GM19395 (cell line): ENCODE measurements at regions not wholly inside any gene's neighbourhood (a gene's known extent, or its start where the extent isn't known, plus 50 kb on each side); places are given as distances from the start of the nearest gene placed in this dataset.
A peak's percentile ranks its signal among the peaks of the same experiment; 100 is the strongest.
"Not testable (repeated sequence)": the region's sequence is repeated elsewhere in the genome, so short reads cannot be mapped to it uniquely, and the experiment has no call there.

Experiments used
- ATAC-seq: cut with Tn5 transposase; IDR thresholded peaks from one replicate; pipeline ENCODE4 v1.9.1; 2021; ENCODE audit warnings: mild to moderate bottlenecking, moderate library complexity; ENCODE audit not compliant: unreplicated experiment

GRCh38 chr6:97669191-97670031 lies 386.4 kb upstream of the MMS22L start:
- peak; percentile 100 for ATAC-seq

- ATAC-seq, result no peak
Measured at GRCh38 chr6:97674802-97675201, 391.8 kb upstream of the MMS22L start.

GRCh38 chr6:97677626-97678025 lies 394.6 kb upstream of the MMS22L start:
- ATAC-seq, result no peak

- ATAC-seq, result no peak
Measured at GRCh38 chr6:97687916-97688315, 404.9 kb upstream of the MMS22L start.

- no peak for ATAC-seq
Measured at GRCh38 chr6:97689078-97689754, 406.2 kb upstream of the MMS22L start.

GRCh38 chr6:97697456-97697855 lies 414.4 kb upstream of the MMS22L start:
- ATAC-seq, result no peak

GRCh38 chr6:97701801-97702200 lies 418.8 kb upstream of the MMS22L start:
- no peak for ATAC-seq

GRCh38 chr6:97702248-97702647 lies 419.2 kb upstream of the MMS22L start:
- ATAC-seq, result no peak

- ATAC-seq, result no peak
Measured at GRCh38 chr6:97703661-97704060, 420.6 kb upstream of the MMS22L start.

- no peak for ATAC-seq
Measured at GRCh38 chr6:97705568-97705967, 422.6 kb upstream of the MMS22L start.

GRCh38 chr6:97712751-97713150 lies 429.7 kb upstream of the MMS22L start:
- ATAC-seq, result no peak

GRCh38 chr6:97714772-97715171 lies 431.8 kb upstream of the MMS22L start:
- ATAC-seq, result no peak

GRCh38 chr6:97717086-97717485 lies 434.1 kb upstream of the MMS22L start:
- no peak for ATAC-seq

GRCh38 chr6:97726378-97726777 lies 443.4 kb upstream of the MMS22L start:
- ATAC-seq, result no peak

- no peak for ATAC-seq
Measured at GRCh38 chr6:97732045-97732444, 449.0 kb upstream of the MMS22L start.

GRCh38 chr6:97757575-97757974 lies 474.6 kb upstream of the MMS22L start:
- ATAC-seq, result no peak

- no peak for ATAC-seq
Measured at GRCh38 chr6:97765461-97765860, 482.4 kb upstream of the MMS22L start.

- no peak for ATAC-seq
Measured at GRCh38 chr6:97771372-97771771, 488.4 kb upstream of the MMS22L start.

- no peak for ATAC-seq
Measured at GRCh38 chr6:97775012-97775411, 492.0 kb upstream of the MMS22L start.

GRCh38 chr6:97778290-97779038 lies 495.4 kb upstream of the MMS22L start:
- ATAC-seq, result no peak

- not testable (repeated sequence) for ATAC-seq
Measured at GRCh38 chr6:97779039-97779766, 496.2 kb upstream of the MMS22L start.
